Subcutaneous abdominal adipose tissue (tissue), 5 donors: ENCODE measurements at regions not wholly inside any gene's neighbourhood (a gene's known extent, or its start where the extent isn't known, plus 50 kb on each side); places are given as distances from the start of the nearest gene placed in this dataset.

ENCODE experiments used
- H3K27ac ChIP-seq: one replicate; pipeline ENCODE4 v1.7.0; 2013; ENCODE audit warnings: low read depth, mild to moderate bottlenecking, inconsistent platforms, low read length, moderate library complexity
- H3K27me3 ChIP-seq, 5 donors: one replicate each; pipeline ENCODE4 v1.7.0; 2013; ENCODE audit warnings: low read length in 5 of 5, inconsistent platforms in 1 of 5; ENCODE audit not compliant: control insufficient read depth in 5 of 5, insufficient read depth in 4 of 5
- H3K36me3 ChIP-seq, 5 donors: one replicate each; pipeline ENCODE4 v1.7.0; 2013; ENCODE audit warnings: low read length in 5 of 5; ENCODE audit not compliant: control insufficient read depth in 5 of 5, insufficient read depth in 5 of 5
- H3K4me1 ChIP-seq, 5 donors: one replicate each; pipeline ENCODE4 v1.7.0; 2013; ENCODE audit warnings: low read length in 5 of 5, mild to moderate bottlenecking in 3 of 5, moderate library complexity in 1 of 5; ENCODE audit not compliant: control insufficient read depth in 5 of 5, insufficient read depth in 5 of 5
- H3K4me3 ChIP-seq, 5 donors: one replicate each; pipeline ENCODE4 v1.7.0; 2013; ENCODE audit warnings: low read length in 5 of 5, low read depth in 1 of 5
- H3K9ac ChIP-seq, 5 donors: one replicate each; pipeline ENCODE4 v1.7.0; 2013; ENCODE audit warnings: low read length in 5 of 5, mild to moderate bottlenecking in 4 of 5, moderate library complexity in 3 of 5
- H3K9me3 ChIP-seq, 5 donors: one replicate each; pipeline ENCODE4 v1.7.0; 2013; ENCODE audit warnings: low read length in 5 of 5; ENCODE audit not compliant: control insufficient read depth in 5 of 5
- donor health status: healthy.
- donor health status: healthy.
- donor health status: healthy.
- donor health status: healthy.
- donor health status: healthy.

DNA sequence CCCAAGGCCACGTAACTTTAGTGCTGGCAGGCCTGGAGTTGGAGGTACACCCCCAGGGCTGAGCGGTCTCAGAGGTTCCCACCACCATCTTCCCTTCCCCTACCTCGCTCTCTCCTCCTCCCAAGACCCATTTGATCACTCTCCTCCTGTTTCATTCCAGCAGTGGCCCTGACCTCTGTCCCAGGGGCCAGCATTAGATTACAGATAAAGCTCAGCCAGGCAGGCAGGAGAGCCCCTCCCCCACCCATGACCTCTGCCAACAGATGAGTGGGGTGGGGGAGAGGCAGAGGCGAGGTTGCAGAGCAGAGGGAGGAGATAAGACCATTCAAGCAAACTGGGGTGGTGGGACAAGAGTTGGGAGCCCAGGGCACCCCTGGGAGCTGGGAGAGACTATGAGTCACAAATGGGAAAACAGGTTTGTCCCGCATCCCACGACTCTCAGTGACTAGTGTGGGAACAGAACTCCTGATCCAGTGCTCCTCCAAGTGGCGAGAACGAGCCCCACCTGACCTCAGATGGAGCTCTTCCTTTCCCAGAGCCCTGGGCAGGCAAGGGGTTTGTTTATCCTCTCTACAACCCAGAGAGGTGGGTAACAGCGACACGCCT, 367.9 kb downstream of the MN1 start:
- H3K9me3 ChIP-seq = peaks cover 0 to 13% (median 10%) of the 10 kb centered on the region in 5 donors
- peaks cover 2 to 29% (median 16%) of the 10 kb centered on the region in 5 donors for H3K4me1 ChIP-seq
- H3K4me3 ChIP-seq = no peak overlapping the region
- no peak overlapping the region for H3K27ac ChIP-seq
- no peaks in the 10 kb centered on the region for H3K27me3 ChIP-seq
- no peak overlapping the region for H3K9ac ChIP-seq
- no peaks in the 10 kb centered on the region for H3K36me3 ChIP-seq

DNA sequence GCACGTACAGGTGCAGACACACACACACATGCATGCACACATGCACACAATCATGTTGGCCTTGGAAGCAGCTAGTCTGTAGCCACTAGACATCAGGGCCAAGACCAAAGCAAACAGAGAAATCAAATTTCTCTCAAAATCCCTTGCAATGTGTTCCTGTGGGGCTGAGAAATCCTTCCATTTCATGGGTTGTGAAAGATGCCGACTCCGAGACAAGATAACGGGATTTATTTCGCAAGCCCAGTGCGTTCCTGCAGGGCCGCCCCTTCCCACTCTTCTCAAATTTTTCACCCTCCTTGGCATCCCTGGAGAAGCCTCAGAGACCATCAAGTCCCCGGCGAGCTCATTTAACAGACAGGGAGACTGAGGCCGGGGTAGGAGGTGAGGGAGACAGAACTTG, 366.7 kb downstream of the MN1 start:
- Histone ChIP-seq H3K36me3 (no peaks in the 10 kb centered on the region), H3K4me3 (no peak overlapping the region), H3K4me1 (peaks cover 3 to 31% (median 19%) of the 10 kb centered on the region in 5 donors), H3K9ac (no peak overlapping the region), H3K27ac (no peak overlapping the region), H3K9me3 (peaks cover 0 to 13% (median 10%) of the 10 kb centered on the region in 5 donors), H3K27me3 (no peaks in the 10 kb centered on the region)

DNA sequence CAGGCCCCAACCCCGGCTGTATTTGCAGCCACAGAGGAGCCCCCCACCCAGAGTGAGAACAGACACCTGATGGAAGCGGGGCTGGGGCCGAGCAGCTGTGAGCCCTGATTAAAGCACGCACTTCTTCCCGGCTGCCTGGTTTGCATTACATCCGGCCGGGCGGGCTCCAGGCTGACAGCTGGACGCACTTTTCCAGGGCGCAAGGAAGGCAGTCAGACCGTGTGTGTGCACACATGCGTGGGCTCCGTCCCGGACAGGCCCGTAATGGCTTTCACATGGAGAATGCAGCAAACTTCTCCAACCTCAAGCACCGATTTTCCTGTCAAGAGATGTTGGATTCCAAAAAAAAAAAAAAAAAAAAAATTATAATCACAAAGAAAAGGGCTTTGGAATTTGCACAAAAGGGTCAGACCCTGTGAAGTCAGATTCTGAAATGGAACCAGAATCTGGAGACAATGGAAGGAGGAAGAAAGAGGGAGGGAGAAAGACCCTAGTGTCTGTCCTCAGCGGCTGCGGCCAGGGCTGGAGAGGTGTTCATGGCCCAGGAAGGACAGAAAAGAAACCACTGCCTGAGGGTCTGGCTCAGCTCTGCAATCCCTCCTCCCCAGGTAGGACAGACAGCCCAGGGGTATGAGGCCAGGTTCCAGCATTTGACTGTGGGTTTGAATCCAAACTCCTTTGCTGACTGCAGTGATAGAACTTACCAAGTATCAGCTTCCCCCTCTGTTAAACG, 365.5 kb downstream of the MN1 start:
- Histone ChIP-seq H3K36me3 (no peaks in the 10 kb centered on the region), H3K4me1 (peaks cover 3 to 31% (median 19%) of the 10 kb centered on the region in 5 donors), H3K27me3 (no peaks in the 10 kb centered on the region), H3K4me3 (no peak overlapping the region), H3K9me3 (peaks cover 0 to 13% (median 10%) of the 10 kb centered on the region in 5 donors), H3K27ac (no peak overlapping the region), H3K9ac (no peak overlapping the region)

DNA sequence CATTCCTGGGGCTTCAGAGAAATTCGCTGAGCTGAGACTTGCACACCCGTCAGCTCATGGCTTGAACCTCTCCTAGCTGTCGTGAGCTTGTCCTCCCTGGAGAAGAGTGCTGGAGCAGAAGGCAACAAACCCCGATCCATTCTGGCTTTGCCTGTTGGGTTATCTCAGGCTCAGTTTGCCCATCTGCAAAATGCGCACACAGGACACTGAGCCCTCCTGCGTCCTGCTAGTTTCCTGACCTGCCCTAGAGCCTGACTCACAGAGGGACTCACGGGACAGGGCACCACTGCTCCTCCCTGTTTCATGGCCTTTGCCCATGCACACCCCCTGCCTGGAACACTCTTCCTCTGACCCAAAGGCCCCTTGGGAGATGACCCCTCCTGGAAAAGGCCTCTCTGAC, 365.0 kb downstream of the MN1 start:
- Histone ChIP-seq H3K9me3 (peaks cover 0 to 9% (median 7%) of the 10 kb centered on the region in 5 donors), H3K4me1 (peaks cover 3 to 31% (median 19%) of the 10 kb centered on the region in 5 donors), H3K4me3 (no peak overlapping the region), H3K9ac (no peak overlapping the region), H3K36me3 (no peaks in the 10 kb centered on the region), H3K27me3 (no peaks in the 10 kb centered on the region), H3K27ac (no peak overlapping the region)

DNA sequence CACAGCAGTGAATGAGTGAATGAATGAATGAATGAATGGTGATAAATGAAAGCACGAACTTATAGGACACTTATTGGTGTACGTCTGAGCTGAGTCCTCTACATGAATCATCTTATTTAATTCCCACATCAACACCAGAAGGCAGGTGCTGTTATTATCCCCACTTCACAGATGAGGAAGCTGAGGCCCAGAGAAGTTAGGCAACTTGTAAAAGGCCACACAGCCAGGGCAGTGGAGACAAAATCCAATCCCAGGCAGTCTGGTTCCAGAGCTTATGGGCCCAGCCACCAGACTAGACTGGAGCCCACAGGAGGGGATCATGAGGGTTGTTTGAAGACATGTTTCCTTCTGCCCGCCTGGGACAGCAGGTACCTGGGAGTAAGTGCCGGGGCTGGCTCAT, 364.0 kb downstream of the MN1 start:
- no peak overlapping the region for H3K27ac ChIP-seq
- no peaks in the 10 kb centered on the region for H3K9me3 ChIP-seq
- no peak overlapping the region for H3K4me3 ChIP-seq
- H3K4me1 ChIP-seq = peaks cover 3 to 31% (median 19%) of the 10 kb centered on the region in 5 donors
- H3K27me3 ChIP-seq = no peaks in the 10 kb centered on the region
- H3K9ac ChIP-seq = no peak overlapping the region
- H3K36me3 ChIP-seq = no peaks in the 10 kb centered on the region

DNA sequence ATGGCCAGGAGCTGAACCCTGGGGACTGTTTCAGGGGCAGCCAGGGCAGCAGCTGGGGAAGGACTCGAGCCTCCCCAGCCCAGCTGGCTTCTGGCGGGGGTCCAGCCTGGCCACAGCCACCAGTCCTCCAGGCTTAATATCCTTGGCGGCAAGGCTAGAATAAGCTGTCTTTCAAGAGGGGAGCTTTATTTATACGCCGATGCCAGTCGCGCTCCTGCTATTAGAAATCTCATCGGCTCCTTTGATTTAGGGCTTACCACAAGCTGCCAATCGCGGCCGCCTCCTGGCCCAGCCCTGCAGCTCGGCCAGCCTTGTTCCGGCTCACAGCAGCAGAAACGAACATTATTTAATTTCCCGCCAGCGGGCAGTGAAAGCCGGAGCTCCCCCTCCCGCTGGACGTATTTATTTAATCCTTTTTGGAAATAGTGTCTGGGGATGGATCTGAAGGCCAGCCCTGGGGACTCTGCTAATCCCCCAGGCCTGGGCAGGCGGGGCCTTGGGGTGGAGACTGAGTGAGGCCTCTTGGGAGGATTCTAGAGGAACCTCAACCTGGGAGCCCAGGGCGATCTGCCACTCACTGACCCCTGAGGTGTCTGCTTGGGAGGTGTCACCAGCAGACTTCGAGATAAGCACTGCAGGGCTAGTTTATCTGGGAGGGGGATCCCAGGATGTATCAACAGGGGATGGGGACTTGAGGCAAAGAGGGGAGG, 363.1 kb downstream of the MN1 start:
- Histone ChIP-seq H3K27me3 (no peaks in the 10 kb centered on the region), H3K4me3 (no peak overlapping the region), H3K9ac (peak overlapping the region in 1 of 5 donors; percentile 11), H3K36me3 (no peaks in the 10 kb centered on the region), H3K4me1 (peaks cover 5 to 34% (median 25%) of the 10 kb centered on the region in 5 donors), H3K9me3 (no peaks in the 10 kb centered on the region), H3K27ac (no peak overlapping the region)

DNA sequence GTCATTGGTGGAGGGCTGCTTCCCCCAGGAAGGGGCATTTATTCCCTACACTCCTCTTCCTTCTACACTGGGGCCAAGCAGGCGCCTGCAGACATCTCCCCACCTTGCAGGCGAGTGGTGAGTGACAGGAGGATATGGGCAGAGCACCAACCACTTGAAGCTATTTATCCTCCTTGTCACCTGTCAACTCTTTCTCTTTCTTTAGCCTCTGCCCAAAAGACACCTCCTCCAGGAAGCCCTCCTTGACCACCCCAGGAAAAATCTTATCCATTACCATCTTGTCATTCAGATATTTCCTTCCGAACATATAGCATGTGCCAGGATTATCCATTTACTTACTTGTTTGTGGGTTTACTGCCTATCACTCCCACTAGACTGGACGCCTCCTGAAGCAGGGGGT, 362.4 kb downstream of the MN1 start:
- Histone ChIP-seq H3K4me3 (no peak overlapping the region), H3K36me3 (no peaks in the 10 kb centered on the region)

DNA sequence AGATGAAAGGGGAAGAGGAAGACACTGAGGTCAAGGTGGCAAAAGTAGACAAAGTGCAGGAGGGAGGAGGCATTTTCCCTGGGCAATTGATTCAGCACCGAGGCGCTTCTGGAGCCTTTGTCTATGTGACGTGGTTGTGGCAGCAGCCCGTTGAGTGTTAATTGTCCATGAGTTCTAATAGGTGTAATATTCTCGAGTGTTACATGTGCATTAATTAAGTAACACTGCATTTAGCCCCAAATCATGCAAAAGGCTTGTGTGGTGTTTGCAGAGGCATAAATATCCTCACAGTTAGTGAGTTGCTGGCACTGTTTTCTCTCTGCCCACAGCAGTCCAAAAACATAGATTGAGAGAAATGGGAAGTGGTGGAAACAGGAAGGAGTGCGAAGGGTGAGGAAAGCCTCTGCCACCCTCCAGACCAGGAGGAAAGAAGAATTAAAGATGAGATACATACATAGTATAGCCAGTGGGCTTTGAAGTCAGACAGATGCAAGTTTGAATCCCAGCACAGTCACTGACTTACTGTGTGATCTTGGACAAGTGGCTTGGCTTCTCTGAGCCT, 361.2 kb downstream of the MN1 start:
- Histone ChIP-seq H3K9me3 (no peaks in the 10 kb centered on the region), H3K9ac (no peak overlapping the region), H3K4me3 (no peak overlapping the region), H3K27me3 (no peaks in the 10 kb centered on the region), H3K36me3 (no peaks in the 10 kb centered on the region), H3K27ac (no peak overlapping the region), H3K4me1 (peaks cover 3 to 22% (median 19%) of the 10 kb centered on the region in 5 donors)

More for the DNA sequence above, 362.4 kb downstream of the MN1 start:
- no peaks in the 10 kb centered on the region for H3K9me3 ChIP-seq
- no peak overlapping the region for H3K27ac ChIP-seq
- peaks cover 3 to 30% (median 27%) of the 10 kb centered on the region in 5 donors for H3K4me1 ChIP-seq
- H3K27me3 ChIP-seq = no peaks in the 10 kb centered on the region
- H3K9ac ChIP-seq = no peak overlapping the region

DNA sequence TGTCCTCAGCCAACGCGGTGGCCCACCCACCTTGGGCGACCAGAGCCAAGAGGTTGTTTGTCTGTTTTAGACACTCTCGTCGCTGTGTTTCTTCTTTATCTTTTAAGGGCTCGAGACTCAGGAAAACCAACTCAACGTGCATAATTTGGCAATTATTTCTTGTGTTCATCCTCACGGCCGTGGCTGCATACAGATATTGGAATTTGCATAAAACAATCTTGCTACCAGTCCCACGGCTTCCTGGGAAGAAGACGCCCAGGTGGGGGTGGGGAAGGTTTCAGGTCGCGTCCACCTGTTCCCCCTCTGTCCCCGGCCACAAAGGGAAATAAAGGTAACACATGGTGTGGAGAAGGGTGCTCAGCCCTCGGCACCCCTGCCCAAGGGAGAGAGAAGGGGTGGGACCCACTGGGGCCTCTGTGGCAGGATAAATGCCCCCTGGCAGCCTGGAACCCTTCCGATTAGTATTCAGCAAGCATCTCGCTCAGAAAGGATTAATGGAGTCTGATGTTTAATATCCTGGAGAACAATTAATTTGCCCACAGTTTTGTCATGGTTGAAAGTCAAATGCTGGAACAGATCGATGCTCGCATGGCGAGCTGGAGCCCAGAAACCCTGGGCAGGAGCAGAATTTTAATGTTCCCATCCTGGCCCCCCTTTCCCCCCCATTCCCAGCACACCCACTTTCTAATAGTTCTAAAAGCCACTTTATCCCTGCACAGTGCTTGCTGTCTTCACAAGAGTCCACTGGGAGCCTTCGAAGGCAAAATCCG, 359.7 kb downstream of the MN1 start:
- no peaks in the 10 kb centered on the region for H3K36me3 ChIP-seq
- no peaks in the 10 kb centered on the region for H3K9me3 ChIP-seq
- H3K4me1 ChIP-seq = peaks cover 3 to 19% (median 16%) of the 10 kb centered on the region in 5 donors
- no peak overlapping the region for H3K27ac ChIP-seq
- no peak overlapping the region for H3K4me3 ChIP-seq
- no peaks in the 10 kb centered on the region for H3K27me3 ChIP-seq
- no peak overlapping the region for H3K9ac ChIP-seq
